GM18867 (cell line): ENCODE measurements at regions not wholly inside any gene's neighbourhood (a gene's known extent, or its start where the extent isn't known, plus 50 kb on each side); places are given as distances from the start of the nearest gene placed in this dataset.

ENCODE experiments used
- ATAC-seq: cut with Tn5 transposase; IDR thresholded peaks from one replicate; pipeline ENCODE4 v1.9.1; 2021; ENCODE audit warnings: mild to moderate bottlenecking, moderate library complexity; ENCODE audit not compliant: unreplicated experiment

GRCh38 chr6:1201547-1202200 is 110.2 kb upstream of the FOXQ1 start:
- no peak for ATAC-seq

- no peak for ATAC-seq
Measured at GRCh38 chr6:1200409-1201101, 111.3 kb upstream of the FOXQ1 start.

DNA sequence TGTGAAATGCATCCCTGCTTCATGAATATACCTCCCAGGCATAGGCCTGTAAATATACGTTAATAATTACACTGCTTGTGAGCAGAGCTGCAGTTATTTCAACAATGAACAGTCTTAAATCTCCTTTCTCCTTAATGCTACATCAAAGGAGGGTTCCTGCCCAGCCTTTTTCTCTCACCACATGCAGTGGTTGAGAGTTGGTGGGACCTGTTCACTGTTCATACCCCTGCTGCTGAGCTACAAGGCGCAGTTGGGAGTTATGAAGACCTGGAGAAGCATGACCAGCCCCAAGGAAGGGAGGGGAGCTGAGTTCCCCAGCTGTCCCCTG is 111.9 kb upstream of the FOXQ1 start:
- ATAC-seq: no peak

GRCh38 chr6:1197309-1197708 is 114.6 kb upstream of the FOXQ1 start:
- ATAC-seq: no peak

DNA sequence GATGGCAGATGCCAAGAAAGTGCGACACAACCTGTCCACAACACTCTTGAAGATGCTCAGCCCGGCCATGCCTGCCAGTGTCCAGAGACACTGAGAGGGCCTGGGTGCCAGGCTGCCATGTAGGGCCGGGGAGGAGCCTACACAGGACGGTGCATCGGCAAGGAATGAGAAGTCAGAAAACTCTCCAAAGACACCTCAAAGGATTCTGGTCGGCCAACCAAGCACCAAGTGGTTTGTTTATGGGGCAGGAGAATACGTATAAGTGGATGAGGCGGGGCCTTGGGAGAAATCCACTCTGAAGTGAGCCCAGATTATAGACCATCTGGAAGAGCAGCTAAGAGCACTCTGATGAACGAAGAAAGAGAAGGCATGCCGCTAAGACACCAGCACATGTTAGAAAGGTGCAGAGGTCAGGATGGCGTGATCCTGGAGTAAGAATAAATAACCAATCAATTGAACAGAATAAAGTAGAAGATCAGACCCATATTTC is 120.7 kb upstream of the FOXQ1 start:
- no peak for ATAC-seq

- no peak for ATAC-seq
Measured at GRCh38 chr6:1190366-1190765, 121.5 kb upstream of the FOXQ1 start.

DNA sequence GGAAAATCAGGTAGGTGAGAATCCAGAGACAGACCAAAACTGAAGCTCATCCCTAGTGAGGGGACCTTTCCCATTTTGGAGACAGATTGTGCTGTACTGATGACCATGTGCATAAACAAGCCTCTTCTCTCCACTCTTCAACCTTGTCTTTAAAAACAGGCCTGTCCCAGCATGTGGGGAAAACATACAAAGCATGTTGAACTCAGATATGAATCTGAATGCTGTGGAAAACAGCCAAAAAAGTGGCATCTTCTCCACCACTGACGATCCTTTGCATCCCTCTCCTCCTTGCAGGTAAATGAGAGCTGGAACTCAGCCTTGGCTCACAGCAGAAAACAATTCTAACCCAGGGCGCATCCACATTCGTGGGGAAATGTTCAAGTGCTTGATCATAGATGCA is 123.7 kb upstream of the FOXQ1 start:
- no peak for ATAC-seq

DNA sequence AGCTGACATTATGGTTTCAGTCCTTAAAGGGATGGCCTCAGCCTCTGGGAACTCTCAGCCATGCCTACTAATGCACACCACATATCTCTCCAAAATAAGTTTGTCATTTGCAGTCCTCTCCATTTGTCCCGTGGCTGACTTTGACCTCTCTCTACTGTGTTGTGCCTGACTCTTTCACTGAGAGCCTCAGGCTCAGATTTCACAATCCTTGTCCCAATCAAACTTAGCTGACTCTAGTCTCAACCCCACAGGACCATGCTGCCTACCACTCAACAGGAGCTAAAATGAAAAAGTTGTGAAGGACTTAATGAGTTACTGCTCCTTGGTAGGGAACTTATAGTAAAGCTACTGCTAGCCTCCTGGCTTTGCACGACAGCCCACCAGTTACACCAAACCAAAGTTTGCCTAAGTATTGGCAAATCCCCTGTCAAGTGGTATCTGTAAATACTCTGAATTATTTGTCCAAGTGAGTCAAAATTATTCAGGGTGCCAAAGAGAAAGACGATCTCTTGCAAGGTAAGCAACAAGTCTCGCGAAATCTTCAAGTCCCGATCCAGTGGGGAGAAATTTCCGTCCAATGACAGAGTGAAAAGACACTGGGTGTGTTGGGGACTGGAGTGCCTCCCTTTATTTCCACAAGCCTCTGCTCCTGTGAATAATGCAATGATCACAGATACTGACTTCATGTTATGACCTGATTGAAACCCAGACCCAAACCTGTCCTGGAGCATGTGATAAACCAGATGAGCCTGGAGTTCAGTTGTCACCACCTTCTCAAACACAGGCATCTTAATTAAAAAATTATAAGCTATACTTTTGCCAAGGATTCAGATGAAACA is 124.4 kb upstream of the FOXQ1 start:
- ATAC-seq: no peak

- ATAC-seq: no peak
Measured at GRCh38 chr6:1184318-1184717, 127.6 kb upstream of the FOXQ1 start.

GRCh38 chr6:1182722-1183521 is 129.0 kb upstream of the FOXQ1 start:
- no peak for ATAC-seq

- ATAC-seq: no peak
Measured at GRCh38 chr6:1181939-1182605, 129.8 kb upstream of the FOXQ1 start.

- ATAC-seq: no peak
Measured at GRCh38 chr6:1179571-1180459, 132.1 kb upstream of the FOXQ1 start.

- no peak for ATAC-seq
Measured at GRCh38 chr6:1178590-1178989, 133.3 kb upstream of the FOXQ1 start.

GRCh38 chr6:1176567-1176966 is 135.3 kb upstream of the FOXQ1 start:
- ATAC-seq: no peak

DNA sequence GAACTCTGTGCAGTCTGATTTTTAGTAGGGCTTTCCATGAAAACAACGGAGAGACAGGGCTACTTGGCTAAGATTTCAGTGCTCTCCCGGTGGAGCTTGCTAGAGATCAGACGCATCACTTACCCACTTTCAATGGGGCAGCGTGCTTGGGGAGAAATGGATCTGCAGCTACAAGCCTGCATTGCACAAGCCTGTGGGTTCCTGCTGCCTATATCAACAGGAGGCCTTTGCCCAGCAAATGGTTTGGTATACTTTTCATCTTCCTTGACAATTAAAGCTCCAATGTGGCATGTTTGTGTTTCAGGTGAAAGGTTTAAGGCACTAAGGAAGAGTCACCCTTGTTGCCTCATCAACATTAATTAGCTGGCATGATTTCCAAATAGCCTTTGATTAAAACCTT is 136.0 kb upstream of the FOXQ1 start:
- no peak for ATAC-seq

DNA sequence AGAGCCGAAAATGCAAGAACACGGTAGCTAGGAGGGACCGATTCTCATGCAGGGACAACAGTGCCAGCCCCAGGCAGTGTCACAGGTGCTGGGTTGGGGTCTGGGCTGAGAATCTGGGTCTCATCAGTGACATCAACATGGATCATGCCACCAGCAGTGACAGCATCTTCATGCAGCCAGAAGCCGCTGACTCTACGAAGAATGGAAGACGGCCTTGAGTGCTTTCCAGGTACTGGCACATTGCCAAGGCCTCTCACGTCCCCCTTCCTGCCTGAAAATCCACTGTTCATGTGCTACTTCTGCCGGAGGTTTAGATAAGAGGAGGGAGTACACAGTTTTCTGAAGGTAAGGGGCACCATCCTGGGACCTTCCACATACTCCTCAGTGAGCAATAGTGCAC is 141.1 kb upstream of the FOXQ1 start:
- ATAC-seq: no peak

GRCh38 chr6:1164600-1164999 is 147.3 kb upstream of the FOXQ1 start:
- ATAC-seq: no peak

DNA sequence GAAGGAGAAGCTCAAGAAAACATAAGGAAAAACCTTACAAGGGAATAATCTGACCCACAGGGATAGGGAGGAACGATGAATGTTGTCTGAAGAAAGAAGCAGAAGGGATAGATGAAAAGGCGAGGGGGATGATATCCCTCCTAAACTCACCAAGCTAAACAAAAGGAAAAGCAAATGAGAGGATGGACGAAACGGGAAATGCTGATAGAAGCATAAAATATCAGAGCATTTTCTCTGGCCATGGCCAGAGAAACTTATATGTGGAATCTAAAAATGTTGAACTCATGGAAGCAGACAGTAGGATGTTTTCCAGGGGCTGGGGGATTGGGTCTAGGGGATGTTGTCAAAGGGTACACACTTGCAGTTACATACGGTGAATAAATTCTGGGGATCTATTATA is 148.4 kb upstream of the FOXQ1 start:
- no peak for ATAC-seq
